Neural cell (in vitro differentiated cells): ENCODE measurements at regions not wholly inside any gene's neighbourhood (a gene's known extent, or its start where the extent isn't known, plus 50 kb on each side); places are given as distances from the start of the nearest gene placed in this dataset.

Experiments
- H2AFZ ChIP-seq: fragments of 200-600, 300-800 bp; sonication (generic), shearing (Covaris generic); 2 replicates; pipeline ENCODE4 v1.6.0; 2014; ENCODE audit warnings: low read depth, mild to moderate bottlenecking, antibody characterized with exemption, low read length, moderate library complexity
- H3F3A ChIP-seq: fragments of 200-600 bp; shearing (Covaris generic); 2 replicates; pipeline ENCODE4 v1.6.1; 2016; ENCODE audit warnings: mild to moderate bottlenecking, moderate library complexity, mixed read lengths, antibody characterized with exemption, low read length; ENCODE audit not compliant: insufficient read depth, poor library complexity, severe bottlenecking
- H3K27ac ChIP-seq: fragments of 200-600, 300-800 bp; sonication (generic), shearing (Covaris generic); 2 replicates; pipeline ENCODE4 v1.5.1; 2014; ENCODE audit warnings: mild to moderate bottlenecking, low read length, moderate library complexity
- H3K27me3 ChIP-seq: fragments of 300-800, 200-600 bp; sonication (generic), shearing (Covaris generic); 2 replicates; pipeline ENCODE4 v1.6.0; 2014; ENCODE audit warnings: mild to moderate bottlenecking, low read depth, low read length, moderate library complexity; ENCODE audit not compliant: insufficient read depth
- H3K36me3 ChIP-seq: fragments of 300-800, 200-600 bp; sonication (generic), shearing (Covaris generic); 2 replicates; pipeline ENCODE4 v1.5.1; 2014; ENCODE audit warnings: mild to moderate bottlenecking, antibody characterized with exemption, low read length, moderate library complexity; ENCODE audit not compliant: insufficient read depth
- H3K4me2 ChIP-seq: fragments of 300-800, 200-600 bp; sonication (generic), shearing (Covaris generic); 2 replicates; pipeline ENCODE4 v1.6.0; 2014; ENCODE audit warnings: mild to moderate bottlenecking, low read length
- H3K4me3 ChIP-seq: fragments of 300-800, 200-600 bp; sonication (generic), shearing (Covaris generic); 2 replicates; pipeline ENCODE4 v1.5.1; 2014; ENCODE audit warnings: mild to moderate bottlenecking, low read length, moderate library complexity
- H3K79me2 ChIP-seq: fragments of 200-600 bp; shearing (Covaris generic); replicated peaks from 2 replicates; pipeline ENCODE4 v1.6.0; 2014; ENCODE audit warnings: mild to moderate bottlenecking, low read length, moderate library complexity; ENCODE audit not compliant: insufficient read depth
- H3K9ac ChIP-seq: fragments of 300-800, 200-600 bp; sonication (generic), shearing (Covaris generic); 2 replicates; pipeline ENCODE4 v1.6.1; 2016; ENCODE audit warnings: mild to moderate bottlenecking, low read length, mixed read lengths
- H3K9me2 ChIP-seq: fragments of 200-600 bp; shearing (Covaris generic); 2 replicates; pipeline ENCODE4 v1.6.1; 2016; ENCODE audit warnings: mild to moderate bottlenecking, low read length, mixed read lengths; ENCODE audit not compliant: insufficient read depth
- H3K9me3 ChIP-seq: fragments of 200-600, 300-800 bp; sonication (generic), shearing (Covaris generic); 2 replicates; pipeline ENCODE4 v1.6.1; 2016; ENCODE audit warnings: mild to moderate bottlenecking, mixed run types, low read length, moderate library complexity, mixed read lengths
- H4K20me1 ChIP-seq: fragments of 200-600 bp; shearing (Covaris generic); 2 replicates; pipeline ENCODE4 v1.6.1; 2016; ENCODE audit warnings: mild to moderate bottlenecking, mixed run types; ENCODE audit not compliant: insufficient read depth
- CTCF ChIP-seq: fragments of 450-650 bp; IDR thresholded peaks from 2 replicates; pipeline ENCODE4 v1.5.1; 2014; ENCODE audit warnings: antibody characterized with exemption, mild to moderate bottlenecking, moderate library complexity; ENCODE audit not compliant: poor library complexity, severe bottlenecking
- EP300 ChIP-seq: fragments of 450-650 bp; conservative IDR thresholded peaks from 2 replicates; pipeline ENCODE4 v1.6.1; 2014; ENCODE audit warnings: antibody characterized with exemption, mild to moderate bottlenecking, moderate library complexity; ENCODE audit not compliant: poor library complexity, severe bottlenecking
- EZH2 ChIP-seq: fragments of 200-600, 300-800 bp; shearing (Covaris generic), sonication (generic); IDR thresholded peaks from 2 replicates; pipeline ENCODE4 v1.6.1; 2014; ENCODE audit warnings: antibody characterized with exemption, low read length, borderline replicate concordance, mild to moderate bottlenecking; ENCODE audit not compliant: insufficient read depth, poor library complexity, severe bottlenecking
- MXI1 ChIP-seq: fragments of 450-650 bp; conservative IDR thresholded peaks from 2 replicates; pipeline ENCODE4 v1.6.1; 2014; ENCODE audit warnings: antibody characterized with exemption, mild to moderate bottlenecking; ENCODE audit not compliant: poor library complexity, severe bottlenecking
- POLR2AphosphoS5 ChIP-seq: IDR thresholded peaks from 2 replicates; pipeline ENCODE4 v1.6.1; 2012
- RAD21 ChIP-seq: fragments of 450-650 bp; conservative IDR thresholded peaks from 2 replicates; pipeline ENCODE4 v1.6.1; 2014; ENCODE audit warnings: antibody characterized with exemption, mild to moderate bottlenecking, moderate library complexity
- REST ChIP-seq: IDR thresholded peaks from 2 replicates; pipeline ENCODE4 v1.6.1; 2012; ENCODE audit warnings: borderline replicate concordance
- SMC3 ChIP-seq: fragments of 450-650 bp; conservative IDR thresholded peaks from 2 replicates; pipeline ENCODE4 v1.6.1; 2014; ENCODE audit warnings: antibody characterized with exemption, mild to moderate bottlenecking, moderate library complexity; ENCODE audit not compliant: poor library complexity

- no peaks in the 10 kb centered on the region for H3K9me2 ChIP-seq
These were observed 174.0 kb upstream of the SLC14A2 start for GRCh38 chr18:45441110-45441847.

GRCh38 chr18:45444040-45444439 is 171.2 kb upstream of the SLC14A2 start:
- no peaks in the 10 kb centered on the region for H3K79me2 ChIP-seq
- no peaks in the 10 kb centered on the region for H4K20me1 ChIP-seq
- H3K4me3 ChIP-seq: no peak overlapping the region
- H3K27ac ChIP-seq: no peak overlapping the region
- H2AFZ ChIP-seq: no peak overlapping the region
- H3K27me3 ChIP-seq: no peaks in the 10 kb centered on the region
- no peak overlapping the region for H3K9ac ChIP-seq
- H3K36me3 ChIP-seq: no peaks in the 10 kb centered on the region
- no peaks in the 10 kb centered on the region for H3K9me3 ChIP-seq
- no peaks in the 10 kb centered on the region for H3F3A ChIP-seq
- H3K9me2 ChIP-seq: no peaks in the 10 kb centered on the region
- H3K4me2 ChIP-seq: no peak overlapping the region
- TF ChIP-seq SMC3 (no peak), MXI1 (no peak), EP300 (no peak), CTCF (no peak), REST (no peak)

More at GRCh38 chr18:45441110-45441847, 174.0 kb upstream of the SLC14A2 start:
- H3K36me3 ChIP-seq: no peaks in the 10 kb centered on the region
- no peaks in the 10 kb centered on the region for H4K20me1 ChIP-seq
- no peak overlapping the region for H2AFZ ChIP-seq
- no peaks in the 10 kb centered on the region for H3K27me3 ChIP-seq
- H3K9ac ChIP-seq: no peak overlapping the region
- no peak overlapping the region for H3K4me3 ChIP-seq
- no peaks in the 10 kb centered on the region for H3F3A ChIP-seq
- H3K4me2 ChIP-seq: no peak overlapping the region
- no peak overlapping the region for H3K27ac ChIP-seq
- no peaks in the 10 kb centered on the region for H3K9me3 ChIP-seq
- H3K79me2 ChIP-seq: no peaks in the 10 kb centered on the region
- TF ChIP-seq RAD21: no peak
- no peak for TF ChIP-seq REST
- TF ChIP-seq EZH2: no peak
- TF ChIP-seq EP300: no peak
- TF ChIP-seq MXI1: no peak
- TF ChIP-seq POLR2AphosphoS5: no peak
- no peak for TF ChIP-seq SMC3
- TF ChIP-seq CTCF: no peak
